SK-N-SH (cell line): ENCODE measurements at regions not wholly inside any gene's neighbourhood (a gene's known extent, or its start where the extent isn't known, plus 50 kb on each side); places are given as distances from the start of the nearest gene placed in this dataset.

ENCODE experiments used
- CTCF ChIA-PET: fragments of 300-600, 350-600 bp; formaldehyde crosslinking; extraction: SDS; loops from one replicate; lab custom pipeline; 2021; lab: Yijun Ruan, JAX
- POLR2A ChIA-PET: fragments of 350-600 bp; sonication (Branson Sonifier 250); formaldehyde crosslinking; extraction: SDS; loops from one replicate; lab custom pipeline; 2020; ENCODE audit warnings: antibody characterized with exemption, inconsistent platforms; lab: Yijun Ruan, JAX
- DNase-seq: peaks from one replicate; pipeline ENCODE4 v3.0.0; 2012
- H2AFZ ChIP-seq: fragments of 200-600 bp; sonication (generic); 2 replicates; pipeline ENCODE4 v1.8.1; 2016; ENCODE audit warnings: antibody characterized with exemption, mild to moderate bottlenecking, low read depth
- H3F3A ChIP-seq: fragments of 200-600 bp; sonication (generic); replicated peaks from 2 replicates; pipeline ENCODE3; 2016; ENCODE audit warnings: antibody characterized with exemption, mild to moderate bottlenecking; ENCODE audit not compliant: insufficient read depth
- H3K27ac ChIP-seq, 2 experiments: fragments of 200-500 bp in 1 of 2; fragments of 200-600 bp in 1 of 2; sonication (Bioruptor generic) in 1 of 2; sonication (generic), shearing (Covaris generic) in 1 of 2; 2 replicates each; pipeline versions ENCODE4 v1.5.1 to v1.6.1; 2014 to 2016; ENCODE audit warnings: low read depth in 2 of 2, inconsistent platforms in 1 of 2, low read length in 1 of 2, mild to moderate bottlenecking in 1 of 2, mixed read lengths in 1 of 2
- H3K27me3 ChIP-seq: fragments of 200-600 bp; sonication (generic), shearing (Covaris generic); 2 replicates; pipeline ENCODE4 v1.6.1; 2016; ENCODE audit warnings: mixed run types; ENCODE audit not compliant: insufficient read depth
- H3K36me3 ChIP-seq, 2 experiments: fragments of 200-500 bp in 1 of 2; fragments of 200-600 bp in 1 of 2; sonication (Bioruptor generic) in 1 of 2; sonication (generic) in 1 of 2; replicated peaks in 1 of 2; 2 replicates each; pipeline versions ENCODE3 to v1.5.1; 2014 to 2016; ENCODE audit warnings: low read length in 1 of 2, mild to moderate bottlenecking in 1 of 2; ENCODE audit not compliant: insufficient read depth in 2 of 2, control insufficient read depth in 1 of 2
- H3K4me1 ChIP-seq, 2 experiments: fragments of 200-500 bp in 1 of 2; fragments of 200-600 bp in 1 of 2; sonication (Bioruptor generic) in 1 of 2; sonication (generic), shearing (Covaris generic) in 1 of 2; 2 replicates each; pipeline versions ENCODE4 v1.5.1 to v1.6.1; 2014 to 2016; ENCODE audit warnings: low read depth in 1 of 2, low read length in 1 of 2, mixed run types in 1 of 2; ENCODE audit not compliant: insufficient read depth in 2 of 2, control insufficient read depth in 1 of 2
- H3K4me2 ChIP-seq: fragments of 200-600 bp; sonication (generic), shearing (Covaris generic); 2 replicates; pipeline ENCODE4 v1.6.1; 2017; ENCODE audit warnings: mixed run types
- H3K4me3 ChIP-seq, 2 experiments: fragments of 200-500 bp in 1 of 2; fragments of 200-600 bp in 1 of 2; sonication (Bioruptor generic) in 1 of 2; sonication (generic), shearing (Covaris generic) in 1 of 2; 2 replicates each; pipeline versions ENCODE4 v1.5.1 to v1.8.1; 2014 to 2016; ENCODE audit warnings: low read depth in 2 of 2, inconsistent platforms in 1 of 2, low read length in 1 of 2, mild to moderate bottlenecking in 1 of 2, mixed read lengths in 1 of 2, moderate library complexity in 1 of 2
- H3K79me2 ChIP-seq: fragments of 200-600 bp; sonication (generic); 2 replicates; pipeline ENCODE4 v1.8.1; 2017; ENCODE audit warnings: mild to moderate bottlenecking; ENCODE audit not compliant: insufficient read depth
- H3K9ac ChIP-seq: fragments of 200-600 bp; sonication (generic); 2 replicates; pipeline ENCODE4 v1.6.1; 2017; ENCODE audit warnings: mixed run types
- H3K9me2 ChIP-seq: fragments of 200-600 bp; sonication (generic); 2 replicates; pipeline ENCODE4 v1.6.1; 2017; ENCODE audit warnings: mixed run types
- H3K9me3 ChIP-seq: fragments of 200-600 bp; sonication (generic); 2 replicates; pipeline ENCODE4 v1.6.1; 2017; ENCODE audit warnings: mixed run types, mild to moderate bottlenecking, moderate library complexity
- H4K20me1 ChIP-seq: fragments of 200-600 bp; sonication (generic); 2 replicates; pipeline ENCODE4 v1.6.1; 2017; ENCODE audit warnings: mild to moderate bottlenecking, mixed run types; ENCODE audit not compliant: insufficient read depth
- CHD2 ChIP-seq: fragments of 150-350 bp; IDR thresholded peaks from 2 replicates; pipeline ENCODE4 v1.6.1; 2018; ENCODE audit warnings: low read length; ENCODE audit not compliant: partially characterized antibody
- FOXM1 ChIP-seq: IDR thresholded peaks from 2 replicates; pipeline ENCODE4 v1.4.0; 2012; ENCODE audit warnings: low read depth, mild to moderate bottlenecking
- GABPA ChIP-seq: IDR thresholded peaks from 2 replicates; pipeline ENCODE4 v1.4.0; 2012; ENCODE audit warnings: low read depth, mild to moderate bottlenecking
- GATA2 ChIP-seq: sonication (generic); formaldehyde crosslinking; IDR thresholded peaks from 2 replicates; pipeline ENCODE4 v1.5.0; 2020; ENCODE audit warnings: mild to moderate bottlenecking, missing genetic modification reagents
- JUND ChIP-seq: IDR thresholded peaks from 2 replicates; pipeline ENCODE4 v1.4.0; 2012
- NFIC ChIP-seq: IDR thresholded peaks from 2 replicates; pipeline ENCODE4 v1.4.0; 2012; ENCODE audit warnings: borderline replicate concordance
- RFX5 ChIP-seq: IDR thresholded peaks from 2 replicates; pipeline ENCODE4 v1.6.1; 2012; ENCODE audit warnings: mild to moderate bottlenecking, improper control_type of control experiment, low read length
- SIN3A ChIP-seq: IDR thresholded peaks from 2 replicates; pipeline ENCODE4 v1.6.1; 2012; ENCODE audit warnings: low read depth, mild to moderate bottlenecking, low read length, moderate library complexity, borderline replicate concordance
- SMC3 ChIP-seq: IDR thresholded peaks from 2 replicates; pipeline ENCODE4 v1.6.1; 2012; ENCODE audit warnings: low read depth, low read length, improper control_type of control experiment
- TCF12 ChIP-seq: IDR thresholded peaks from 2 replicates; pipeline ENCODE4 v1.4.0; 2012
- YY1 ChIP-seq: IDR thresholded peaks from 2 replicates; pipeline ENCODE4 v1.4.0; 2012; ENCODE audit warnings: low read depth, mild to moderate bottlenecking
- WGBS: methylation state at CpG from one replicate; pipeline ENCODE4 v1.1.6; 2017; ENCODE audit warnings: low lambda C conversion rate; 5-methylcytosine and 5-hydroxymethylcytosine counted together
- TF ChIP-seq, protein P1 (sequence below): fragments of 150-350 bp; IDR thresholded peaks from 2 replicates; pipeline ENCODE4 v1.6.1; 2016; ENCODE audit warnings: mild to moderate bottlenecking, low read depth, low read length
- TF ChIP-seq, protein P2 (sequence below): IDR thresholded peaks from 2 replicates; pipeline ENCODE4 v1.4.0; 2012; ENCODE audit warnings: low read depth
- TF ChIP-seq, protein P3 (sequence below): IDR thresholded peaks from 2 replicates; pipeline ENCODE4 v1.4.0; 2012; ENCODE audit warnings: low read depth, borderline replicate concordance
- TF ChIP-seq, protein P4 (sequence below): fragments of 200-600 bp; sonication (generic); IDR thresholded peaks from 2 replicates; pipeline ENCODE4 v1.6.1; 2017; ENCODE audit warnings: antibody characterized with exemption, mild to moderate bottlenecking, moderate library complexity

DNA sequence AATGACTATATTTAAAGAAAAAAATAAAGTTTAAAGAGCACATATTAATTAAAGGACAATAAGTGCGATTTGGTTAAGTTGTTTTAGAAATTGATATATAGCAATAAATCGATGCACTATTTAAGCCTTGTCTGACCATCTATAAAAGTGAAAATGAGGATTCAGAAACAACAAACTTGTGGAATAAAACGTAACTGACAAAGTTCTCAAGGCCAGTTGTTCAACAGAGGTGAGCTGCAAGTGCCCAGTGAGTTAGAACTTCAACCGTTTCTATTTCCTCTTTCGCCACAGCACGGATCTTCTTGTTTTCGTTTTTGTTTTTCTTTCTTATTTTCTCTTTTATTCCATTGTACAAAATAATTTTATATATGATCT lies 724.9 kb upstream of the ARRDC4 start:
- Histone ChIP-seq H3K79me2 (no peaks in the 10 kb centered on the region), H3K27me3 (no peaks in the 10 kb centered on the region), H3K9ac (no peak overlapping the region), H4K20me1 (no peaks in the 10 kb centered on the region), H3K4me3 (no peak overlapping the region; a peak in 1 of 4 replicates), H3K27ac (no peak overlapping the region), H3K9me3 (no peaks in the 10 kb centered on the region), H3K4me2 (no peak overlapping the region), H3F3A (no peaks in the 10 kb centered on the region), H2AFZ (no peak overlapping the region), H3K4me1 (peaks cover 0 to 8% of the 10 kb centered on the region in 2 experiments; a peak in 1 of 4 replicates), H3K9me2 (no peaks in the 10 kb centered on the region), H3K36me3 (no peaks in the 10 kb centered on the region)
- ChIA-PET POLR2A (no interaction called here), CTCF (interaction anchor here (0.6 to 1.6 kb wide), 3 partner anchors 18 to 908 kb away, joined by 3 to 9 read pairs (median 4); no protein-coding TSS in a partner anchor)
- no peak for TF ChIP-seq SMC3
- TF ChIP-seq, protein P1, sequence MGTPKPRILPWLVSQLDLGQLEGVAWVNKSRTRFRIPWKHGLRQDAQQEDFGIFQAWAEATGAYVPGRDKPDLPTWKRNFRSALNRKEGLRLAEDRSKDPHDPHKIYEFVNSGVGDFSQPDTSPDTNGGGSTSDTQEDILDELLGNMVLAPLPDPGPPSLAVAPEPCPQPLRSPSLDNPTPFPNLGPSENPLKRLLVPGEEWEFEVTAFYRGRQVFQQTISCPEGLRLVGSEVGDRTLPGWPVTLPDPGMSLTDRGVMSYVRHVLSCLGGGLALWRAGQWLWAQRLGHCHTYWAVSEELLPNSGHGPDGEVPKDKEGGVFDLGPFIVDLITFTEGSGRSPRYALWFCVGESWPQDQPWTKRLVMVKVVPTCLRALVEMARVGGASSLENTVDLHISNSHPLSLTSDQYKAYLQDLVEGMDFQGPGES, result no peak
- no peak for DNase-seq
- WGBS, result 35% methylated on average over 7 of the region's 7 CpGs

DNA sequence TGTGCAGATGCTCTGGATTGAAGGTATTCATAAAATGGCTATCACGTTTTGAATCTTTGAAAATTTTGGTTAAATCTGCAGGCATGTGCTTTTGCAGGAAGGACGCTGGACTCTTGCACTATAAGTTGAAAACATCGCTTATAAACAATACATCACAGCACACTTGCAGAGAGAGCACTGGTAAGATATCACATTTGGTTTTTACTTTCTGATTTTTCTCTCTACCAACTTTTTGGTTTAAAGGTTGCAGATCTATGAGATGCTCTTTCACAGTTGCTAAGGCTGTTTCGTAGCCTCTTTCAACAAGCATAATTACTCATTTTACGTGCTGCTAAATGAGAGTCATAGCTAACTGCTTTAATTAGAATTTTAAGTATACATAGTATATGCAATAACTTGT lies 724.4 kb upstream of the ARRDC4 start:
- 20% methylated on average over 5 of the region's 5 CpGs for WGBS
- POLR2A ChIA-PET, result no interaction called here
- Histone ChIP-seq H3K27ac (no peak overlapping the region), H3K4me2 (no peak overlapping the region), H3K36me3 (no peaks in the 10 kb centered on the region), H2AFZ (no peak overlapping the region), H3K4me3 (no peak overlapping the region)
- no peak for TF ChIP-seq NFIC
- TF ChIP-seq, protein P2, sequence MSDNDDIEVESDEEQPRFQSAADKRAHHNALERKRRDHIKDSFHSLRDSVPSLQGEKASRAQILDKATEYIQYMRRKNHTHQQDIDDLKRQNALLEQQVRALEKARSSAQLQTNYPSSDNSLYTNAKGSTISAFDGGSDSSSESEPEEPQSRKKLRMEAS, result no peak
- TF ChIP-seq, protein P3, sequence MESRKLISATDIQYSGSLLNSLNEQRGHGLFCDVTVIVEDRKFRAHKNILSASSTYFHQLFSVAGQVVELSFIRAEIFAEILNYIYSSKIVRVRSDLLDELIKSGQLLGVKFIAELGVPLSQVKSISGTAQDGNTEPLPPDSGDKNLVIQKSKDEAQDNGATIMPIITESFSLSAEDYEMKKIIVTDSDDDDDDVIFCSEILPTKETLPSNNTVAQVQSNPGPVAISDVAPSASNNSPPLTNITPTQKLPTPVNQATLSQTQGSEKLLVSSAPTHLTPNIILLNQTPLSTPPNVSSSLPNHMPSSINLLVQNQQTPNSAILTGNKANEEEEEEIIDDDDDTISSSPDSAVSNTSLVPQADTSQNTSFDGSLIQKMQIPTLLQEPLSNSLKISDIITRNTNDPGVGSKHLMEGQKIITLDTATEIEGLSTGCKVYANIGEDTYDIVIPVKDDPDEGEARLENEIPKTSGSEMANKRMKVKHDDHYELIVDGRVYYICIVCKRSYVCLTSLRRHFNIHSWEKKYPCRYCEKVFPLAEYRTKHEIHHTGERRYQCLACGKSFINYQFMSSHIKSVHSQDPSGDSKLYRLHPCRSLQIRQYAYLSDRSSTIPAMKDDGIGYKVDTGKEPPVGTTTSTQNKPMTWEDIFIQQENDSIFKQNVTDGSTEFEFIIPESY, result no peak
- no peak for TF ChIP-seq GATA2 (CRISPR knock-in tag)
- no peak for TF ChIP-seq YY1
- TF ChIP-seq, protein P4, sequence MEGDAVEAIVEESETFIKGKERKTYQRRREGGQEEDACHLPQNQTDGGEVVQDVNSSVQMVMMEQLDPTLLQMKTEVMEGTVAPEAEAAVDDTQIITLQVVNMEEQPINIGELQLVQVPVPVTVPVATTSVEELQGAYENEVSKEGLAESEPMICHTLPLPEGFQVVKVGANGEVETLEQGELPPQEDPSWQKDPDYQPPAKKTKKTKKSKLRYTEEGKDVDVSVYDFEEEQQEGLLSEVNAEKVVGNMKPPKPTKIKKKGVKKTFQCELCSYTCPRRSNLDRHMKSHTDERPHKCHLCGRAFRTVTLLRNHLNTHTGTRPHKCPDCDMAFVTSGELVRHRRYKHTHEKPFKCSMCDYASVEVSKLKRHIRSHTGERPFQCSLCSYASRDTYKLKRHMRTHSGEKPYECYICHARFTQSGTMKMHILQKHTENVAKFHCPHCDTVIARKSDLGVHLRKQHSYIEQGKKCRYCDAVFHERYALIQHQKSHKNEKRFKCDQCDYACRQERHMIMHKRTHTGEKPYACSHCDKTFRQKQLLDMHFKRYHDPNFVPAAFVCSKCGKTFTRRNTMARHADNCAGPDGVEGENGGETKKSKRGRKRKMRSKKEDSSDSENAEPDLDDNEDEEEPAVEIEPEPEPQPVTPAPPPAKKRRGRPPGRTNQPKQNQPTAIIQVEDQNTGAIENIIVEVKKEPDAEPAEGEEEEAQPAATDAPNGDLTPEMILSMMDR, result no peak
- no peak for TF ChIP-seq CHD2
- TF ChIP-seq GABPA, result no peak
- TF ChIP-seq RFX5, result no peak
- TF ChIP-seq, protein P1, result no peak
- no peak for TF ChIP-seq JUND
- TF ChIP-seq SIN3A, result no peak
- TF ChIP-seq TCF12, result no peak
- no peak for TF ChIP-seq FOXM1
- TF ChIP-seq, all 33 proteins: peak for 0
- Histone ChIP-seq H3F3A (no peaks in the 10 kb centered on the region), H4K20me1 (no peaks in the 10 kb centered on the region), H3K79me2 (no peaks in the 10 kb centered on the region), H3K27me3 (no peaks in the 10 kb centered on the region), H3K9me2 (no peaks in the 10 kb centered on the region), H3K4me1 (peaks cover 0 to 8% of the 10 kb centered on the region in 2 experiments; a peak in 1 of 4 replicates), H3K9me3 (no peaks in the 10 kb centered on the region), H3K9ac (no peak overlapping the region)
- CTCF ChIA-PET, result interaction anchor here (0.6 to 0.7 kb wide), 2 partner anchors 19 to 744 kb away, joined by 3 read pairs; no protein-coding TSS in a partner anchor
- DNase-seq, result no peak
